K562 (cell line): ENCODE measurements at regions not wholly inside any gene's neighbourhood (a gene's known extent, or its start where the extent isn't known, plus 50 kb on each side); places are given as distances from the start of the nearest gene placed in this dataset.

Source experiments
- ADNP ChIP-seq: fragments of 200-800 bp; sonication (Bioruptor generic); IDR thresholded peaks from 2 replicates; pipeline ENCODE4 v1.6.1; 2016; ENCODE audit warnings: missing genetic modification characterization, missing compliant biosample characterization
- BRF1 ChIP-seq: IDR thresholded peaks from 3 replicates; pipeline ENCODE4 v1.6.1; 2011; ENCODE audit warnings: borderline replicate concordance, mild to moderate bottlenecking; ENCODE audit not compliant: insufficient read length; ENCODE audit errors: extremely low read depth
- CAMTA2 ChIP-seq: fragments of 250-450 bp; sonication (Bioruptor Pico); conservative IDR thresholded peaks from 2 replicates; pipeline ENCODE4 v1.5.1; 2022
- CBFA2T3 ChIP-seq: fragments of 450-650 bp; IDR thresholded peaks from 2 replicates; pipeline ENCODE4 v1.6.1; 2017
- DIDO1 ChIP-seq: fragments of 450-650 bp; IDR thresholded peaks from 2 replicates; pipeline ENCODE4 v1.6.1; 2016; ENCODE audit warnings: low read depth, missing biosample characterization, missing genetic modification characterization
- FOXJ3 ChIP-seq: sonication (generic); formaldehyde crosslinking; IDR thresholded peaks from 2 replicates; pipeline ENCODE4 v1.4.0; 2020; ENCODE audit warnings: mild to moderate bottlenecking, missing genetic modification reagents
- PHF20 ChIP-seq: fragments of 450-650 bp; IDR thresholded peaks from 2 replicates; pipeline ENCODE4 v1.6.1; 2018; ENCODE audit not compliant: partially characterized antibody
- SMAD4 ChIP-seq: fragments of 250-450 bp; sonication (Bioruptor Pico); conservative IDR thresholded peaks from 2 replicates; pipeline ENCODE4 v1.8.0; 2021; ENCODE audit warnings: inconsistent platforms, mild to moderate bottlenecking, moderate library complexity
- SMARCA4 ChIP-seq: fragments of 450-650 bp; IDR thresholded peaks from 2 replicates; pipeline ENCODE4 v1.6.1; 2016
- ZNF24 ChIP-seq: fragments of 450-650 bp; IDR thresholded peaks from 2 replicates; pipeline ENCODE4 v1.6.1; 2016
- ZNF253 ChIP-seq: fragments of 250-450 bp; sonication (Bioruptor Pico); conservative IDR thresholded peaks from 2 replicates; pipeline ENCODE4 v1.6.1; 2021; ENCODE audit warnings: mild to moderate bottlenecking
- ZNF551 ChIP-seq: fragments of 250-450 bp; sonication (Bioruptor Pico); IDR thresholded peaks from 2 replicates; pipeline ENCODE4 v1.5.0; 2021; ENCODE audit warnings: mild to moderate bottlenecking, moderate library complexity
- ZNF589 ChIP-seq: fragments of 200-800 bp; sonication (Bioruptor generic); IDR thresholded peaks from 2 replicates; pipeline ENCODE4 v1.6.1; 2016; ENCODE audit warnings: low read depth, missing genetic modification characterization, missing compliant biosample characterization
- ZNF609 ChIP-seq: sonication (generic); formaldehyde crosslinking; IDR thresholded peaks from 2 replicates; pipeline ENCODE4 v1.8.1; 2023; ENCODE audit warnings: missing genetic modification reagents, mild to moderate bottlenecking, borderline replicate concordance
- ZNF699 ChIP-seq: fragments of 250-450 bp; sonication (Bioruptor Pico); IDR thresholded peaks from 2 replicates; pipeline ENCODE4 v1.8.0; 2021; ENCODE audit warnings: mild to moderate bottlenecking, moderate library complexity; ENCODE audit not compliant: insufficient replicate concordance
- ZNF75A ChIP-seq: fragments of 450-650 bp; formaldehyde crosslinking; IDR thresholded peaks from 2 replicates; pipeline ENCODE4 v1.4.0; 2020; ENCODE audit warnings: mild to moderate bottlenecking
- ZSCAN29 ChIP-seq: fragments of 450-650 bp; IDR thresholded peaks from 2 replicates; pipeline ENCODE4 v1.6.1; 2017
- TF ChIP-seq, protein P1 (sequence below): fragments of 450-650 bp; formaldehyde crosslinking; conservative IDR thresholded peaks from 2 replicates; pipeline ENCODE4 v1.4.0; 2022; ENCODE audit warnings: mild to moderate bottlenecking, missing genetic modification characterization
- TF ChIP-seq, protein P2 (sequence below): sonication (generic); formaldehyde crosslinking; IDR thresholded peaks from 2 replicates; pipeline ENCODE4 v1.8.0; 2022; ENCODE audit warnings: mild to moderate bottlenecking, missing genetic modification reagents
- TF ChIP-seq, protein P3 (sequence below): fragments of 450-650 bp; IDR thresholded peaks from 2 replicates; pipeline ENCODE4 v1.6.1; 2016
- TF ChIP-seq, protein P4 (sequence below): sonication (generic); IDR thresholded peaks from 2 replicates; pipeline ENCODE4 v1.6.1; 2016

DNA sequence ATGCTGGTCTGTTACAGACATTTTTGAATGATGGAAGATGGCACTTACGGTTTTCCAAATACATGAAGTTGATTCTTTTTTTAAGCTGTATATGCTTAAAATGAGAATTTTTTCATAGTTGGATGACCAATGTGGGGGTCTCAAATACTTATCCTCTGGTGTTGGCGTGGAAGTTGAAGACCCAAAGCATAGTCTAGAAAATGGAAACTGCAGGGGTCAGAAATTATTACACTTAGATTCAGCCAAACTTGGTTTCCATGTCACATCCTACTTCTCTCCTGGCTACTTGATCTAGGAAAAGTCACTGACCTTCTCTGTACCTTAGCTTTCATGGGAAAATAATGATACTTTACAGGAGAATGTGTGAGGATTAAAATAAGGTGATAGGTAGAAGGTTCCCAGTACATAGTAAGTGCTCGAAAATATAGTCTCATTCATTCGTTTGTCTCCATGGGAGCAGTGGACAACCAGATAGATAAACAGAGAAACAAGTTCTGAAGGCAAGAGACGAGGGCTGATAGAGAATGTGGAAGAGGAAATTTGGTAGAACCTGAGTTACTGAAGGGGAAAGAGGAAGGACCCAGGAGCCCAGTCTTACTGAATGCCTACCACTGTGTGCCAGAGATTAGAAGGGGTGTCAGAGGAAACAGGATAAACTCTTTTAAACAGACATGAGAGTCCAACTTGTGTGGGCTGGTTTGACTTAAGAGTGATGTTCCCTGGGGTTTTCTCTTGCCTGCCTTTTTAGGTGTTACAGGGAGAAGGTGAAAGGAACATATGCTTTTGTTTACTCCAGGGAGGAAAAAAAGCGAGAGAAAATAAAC lies 560.3 kb upstream of the KLF4 start (continued):
- TF ChIP-seq ZNF609 (CRISPR knock-in tag) (no peak), ZNF75A (no peak), CBFA2T3 (0 out of 2 replicates have a peak, but pooled peaks have one; percentile 33), ADNP (no peak), ZNF699 (CRISPR knock-in tag) (no peak), ZNF24 (peak; percentile 57; the same call in 1 of the 2 replicates), SMARCA4 (no peak), FOXJ3 (peak; percentile 83), PHF20 (no peak), SMAD4 (CRISPR knock-in tag) (0 out of 2 replicates have a peak, but pooled peaks have one; percentile 38), BRF1 (no peak), ZNF551 (no peak), CAMTA2 (CRISPR knock-in tag) (no peak), DIDO1 (no peak), ZSCAN29 (no peak), ZNF253 (no peak), ZNF589 (CRISPR knock-in tag) (peak; percentile 74; the same call in 1 of the 2 replicates)
- TF ChIP-seq, protein P1, sequence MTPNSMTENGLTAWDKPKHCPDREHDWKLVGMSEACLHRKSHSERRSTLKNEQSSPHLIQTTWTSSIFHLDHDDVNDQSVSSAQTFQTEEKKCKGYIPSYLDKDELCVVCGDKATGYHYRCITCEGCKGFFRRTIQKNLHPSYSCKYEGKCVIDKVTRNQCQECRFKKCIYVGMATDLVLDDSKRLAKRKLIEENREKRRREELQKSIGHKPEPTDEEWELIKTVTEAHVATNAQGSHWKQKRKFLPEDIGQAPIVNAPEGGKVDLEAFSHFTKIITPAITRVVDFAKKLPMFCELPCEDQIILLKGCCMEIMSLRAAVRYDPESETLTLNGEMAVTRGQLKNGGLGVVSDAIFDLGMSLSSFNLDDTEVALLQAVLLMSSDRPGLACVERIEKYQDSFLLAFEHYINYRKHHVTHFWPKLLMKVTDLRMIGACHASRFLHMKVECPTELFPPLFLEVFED (CRISPR knock-in tag): 0 out of 2 replicates have a peak, but pooled peaks have one; percentile 48
- TF ChIP-seq, protein P2, sequence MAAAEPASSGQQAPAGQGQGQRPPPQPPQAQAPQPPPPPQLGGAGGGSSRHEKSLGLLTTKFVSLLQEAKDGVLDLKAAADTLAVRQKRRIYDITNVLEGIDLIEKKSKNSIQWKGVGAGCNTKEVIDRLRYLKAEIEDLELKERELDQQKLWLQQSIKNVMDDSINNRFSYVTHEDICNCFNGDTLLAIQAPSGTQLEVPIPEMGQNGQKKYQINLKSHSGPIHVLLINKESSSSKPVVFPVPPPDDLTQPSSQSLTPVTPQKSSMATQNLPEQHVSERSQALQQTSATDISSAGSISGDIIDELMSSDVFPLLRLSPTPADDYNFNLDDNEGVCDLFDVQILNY (CRISPR knock-in tag): no peak
- TF ChIP-seq, protein P3, sequence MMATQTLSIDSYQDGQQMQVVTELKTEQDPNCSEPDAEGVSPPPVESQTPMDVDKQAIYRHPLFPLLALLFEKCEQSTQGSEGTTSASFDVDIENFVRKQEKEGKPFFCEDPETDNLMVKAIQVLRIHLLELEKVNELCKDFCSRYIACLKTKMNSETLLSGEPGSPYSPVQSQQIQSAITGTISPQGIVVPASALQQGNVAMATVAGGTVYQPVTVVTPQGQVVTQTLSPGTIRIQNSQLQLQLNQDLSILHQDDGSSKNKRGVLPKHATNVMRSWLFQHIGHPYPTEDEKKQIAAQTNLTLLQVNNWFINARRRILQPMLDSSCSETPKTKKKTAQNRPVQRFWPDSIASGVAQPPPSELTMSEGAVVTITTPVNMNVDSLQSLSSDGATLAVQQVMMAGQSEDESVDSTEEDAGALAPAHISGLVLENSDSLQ: no peak
- TF ChIP-seq, protein P4, sequence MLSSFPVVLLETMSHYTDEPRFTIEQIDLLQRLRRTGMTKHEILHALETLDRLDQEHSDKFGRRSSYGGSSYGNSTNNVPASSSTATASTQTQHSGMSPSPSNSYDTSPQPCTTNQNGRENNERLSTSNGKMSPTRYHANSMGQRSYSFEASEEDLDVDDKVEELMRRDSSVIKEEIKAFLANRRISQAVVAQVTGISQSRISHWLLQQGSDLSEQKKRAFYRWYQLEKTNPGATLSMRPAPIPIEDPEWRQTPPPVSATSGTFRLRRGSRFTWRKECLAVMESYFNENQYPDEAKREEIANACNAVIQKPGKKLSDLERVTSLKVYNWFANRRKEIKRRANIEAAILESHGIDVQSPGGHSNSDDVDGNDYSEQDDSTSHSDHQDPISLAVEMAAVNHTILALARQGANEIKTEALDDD: peak; percentile 54; the same call in 1 of the 2 replicates
